ENCODE measurements at regions not wholly inside any gene's neighbourhood (a gene's known extent, or its start where the extent isn't known, plus 50 kb on each side); places are given as distances from the start of the nearest gene placed in this dataset.

DNA sequence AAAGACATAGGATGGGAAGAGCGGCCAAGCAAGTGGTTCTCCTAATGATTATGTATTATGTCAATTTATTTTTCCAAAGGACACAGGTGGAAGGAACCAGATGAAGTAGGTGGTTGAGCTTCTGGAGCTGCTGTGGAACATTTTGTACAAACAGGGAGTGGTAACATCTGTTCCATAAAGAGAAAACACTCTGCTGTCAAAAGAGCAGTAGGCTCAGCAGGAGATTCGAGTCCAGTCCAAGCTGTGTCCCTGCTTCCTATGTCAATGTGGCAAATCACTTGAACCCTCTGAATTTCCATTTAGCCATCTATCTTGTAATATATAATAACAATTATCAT is 448.0 kb upstream of the ANKRD30A start:
- POLR2A ChIA-PET: no interaction called here

DNA sequence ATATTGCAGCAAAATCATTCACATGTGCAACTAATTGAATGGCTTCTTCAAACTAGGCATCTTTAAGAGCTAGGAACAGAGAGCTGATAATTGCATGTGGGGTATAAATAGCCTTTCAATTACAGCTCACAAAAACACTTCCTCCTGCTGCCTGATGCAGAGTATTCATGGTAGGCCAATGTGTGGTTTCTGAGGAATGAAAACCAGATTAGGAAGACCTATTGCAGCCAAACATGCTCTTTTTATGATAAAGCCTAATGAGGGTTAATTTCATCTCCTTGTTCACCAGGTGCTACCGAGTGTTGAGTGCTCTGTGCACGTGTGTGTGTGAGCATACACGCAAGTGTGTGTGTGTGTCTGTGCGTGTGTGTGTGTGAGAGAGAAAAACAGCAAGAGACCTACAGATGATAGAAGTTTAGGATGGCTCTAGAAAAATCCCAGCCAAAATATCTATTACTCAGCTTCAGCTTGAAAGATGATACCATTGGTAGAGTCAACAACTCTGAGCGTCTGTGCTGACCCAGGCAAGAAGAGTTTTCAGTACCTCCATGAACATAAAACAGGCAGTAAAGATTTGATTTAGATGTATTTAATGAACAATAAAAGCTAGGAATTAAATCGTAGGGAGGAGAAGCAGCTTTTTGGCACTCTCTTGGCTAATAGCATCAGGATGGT is 448.5 kb upstream of the ANKRD30A start:
- H3K27me3 ChIP-seq (replicated peaks in 1 of 2; ENCODE audit: control insufficient read depth in 2 of 2, insufficient read depth in 2 of 2, low read length in 1 of 2): no peaks in the 10 kb centered on the region
- no peaks in the 10 kb centered on the region for H3K36me3 ChIP-seq (ENCODE audit: control insufficient read depth in 2 of 2, insufficient read depth in 2 of 2, low read length in 1 of 2)
- BruUV-seq (replicated peaks): no TSS peak
- ChIA-PET RAD21 (ENCODE audit: unreplicated experiment) (no interaction called here), POLR2A (no interaction called here), SMC1A (ENCODE audit: uncharacterized antibody, unreplicated experiment) (no interaction called here), CTCF (no interaction called here)
- no peak for FAIRE-seq
- H3K27ac ChIP-seq (ENCODE audit: control insufficient read depth, insufficient read depth): no peak overlapping the region
- no peak for ATAC-seq
- in situ Hi-C loops (cut with MboI) (no loop called here), intact Hi-C loops (cut with micrococcal nuclease; ENCODE audit: unreplicated experiment) (no loop called here)
- no peak overlapping the region for H3K9ac ChIP-seq (ENCODE audit: control insufficient read depth, insufficient read depth, low read length)
- TF ChIP-seq, protein P1, sequence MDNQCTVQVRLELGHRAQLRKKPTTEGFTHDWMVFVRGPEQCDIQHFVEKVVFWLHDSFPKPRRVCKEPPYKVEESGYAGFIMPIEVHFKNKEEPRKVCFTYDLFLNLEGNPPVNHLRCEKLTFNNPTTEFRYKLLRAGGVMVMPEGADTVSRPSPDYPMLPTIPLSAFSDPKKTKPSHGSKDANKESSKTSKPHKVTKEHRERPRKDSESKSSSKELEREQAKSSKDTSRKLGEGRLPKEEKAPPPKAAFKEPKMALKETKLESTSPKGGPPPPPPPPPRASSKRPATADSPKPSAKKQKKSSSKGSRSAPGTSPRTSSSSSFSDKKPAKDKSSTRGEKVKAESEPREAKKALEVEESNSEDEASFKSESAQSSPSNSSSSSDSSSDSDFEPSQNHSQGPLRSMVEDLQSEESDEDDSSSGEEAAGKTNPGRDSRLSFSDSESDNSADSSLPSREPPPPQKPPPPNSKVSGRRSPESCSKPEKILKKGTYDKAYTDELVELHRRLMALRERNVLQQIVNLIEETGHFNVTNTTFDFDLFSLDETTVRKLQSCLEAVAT (IDR thresholded peaks at IDR 0.05): no peak
- TF ChIP-seq, protein P2, sequence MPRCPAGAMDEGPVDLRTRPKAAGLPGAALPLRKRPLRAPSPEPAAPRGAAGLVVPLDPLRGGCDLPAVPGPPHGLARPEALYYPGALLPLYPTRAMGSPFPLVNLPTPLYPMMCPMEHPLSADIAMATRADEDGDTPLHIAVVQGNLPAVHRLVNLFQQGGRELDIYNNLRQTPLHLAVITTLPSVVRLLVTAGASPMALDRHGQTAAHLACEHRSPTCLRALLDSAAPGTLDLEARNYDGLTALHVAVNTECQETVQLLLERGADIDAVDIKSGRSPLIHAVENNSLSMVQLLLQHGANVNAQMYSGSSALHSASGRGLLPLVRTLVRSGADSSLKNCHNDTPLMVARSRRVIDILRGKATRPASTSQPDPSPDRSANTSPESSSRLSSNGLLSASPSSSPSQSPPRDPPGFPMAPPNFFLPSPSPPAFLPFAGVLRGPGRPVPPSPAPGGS (IDR thresholded peaks at IDR 0.05; ENCODE audit: borderline replicate concordance, insufficient read depth, low read depth, low read length, poor library complexity, severe bottlenecking): no peak
- TF ChIP-seq RCOR1 (conservative IDR thresholded peaks at IDR 0.05; ENCODE audit: low read depth, low read length) (no peak), SMARCA5 (IDR thresholded peaks at IDR 0.05) (no peak), USF1 (IDR thresholded peaks at IDR 0.05; ENCODE audit: borderline replicate concordance, extremely low read length, insufficient read depth, low read depth, low read length) (no peak)
- H3K4me3 ChIP-seq: no peak overlapping the region
- H3K79me2 ChIP-seq (ENCODE audit: control insufficient read depth, insufficient read depth, low read length): no peaks in the 10 kb centered on the region
- no peaks in the 10 kb centered on the region for H4K20me1 ChIP-seq (ENCODE audit: control insufficient read depth, insufficient read depth)
- H3K4me2 ChIP-seq (ENCODE audit: control insufficient read depth, insufficient read depth): no peak overlapping the region
- H2AFZ ChIP-seq (ENCODE audit: control insufficient read depth, low read depth, low read length): no peak overlapping the region
- WGBS (ENCODE audit: insufficient coverage, insufficient replicate concordance, low lambda C conversion rate, missing lambda C conversion rate): 9% methylated on average over 6 of the region's 6 CpGs
- no peaks in the 10 kb centered on the region for H3K4me1 ChIP-seq (ENCODE audit: control insufficient read depth, insufficient read depth, low read length)
- H3K9me3 ChIP-seq (replicated peaks; ENCODE audit: control insufficient read depth, insufficient read depth, low read length): no peaks in the 10 kb centered on the region
- no peak for DNase-seq (ENCODE audit: low read depth, low spot score)

More for the DNA sequence above, 448.0 kb upstream of the ANKRD30A start:
- H3K27me3 ChIP-seq (replicated peaks in 1 of 2; ENCODE audit: control insufficient read depth in 2 of 2, insufficient read depth in 2 of 2, low read length in 1 of 2): no peaks in the 10 kb centered on the region
- FAIRE-seq (no peak), DNase-seq (ENCODE audit: low read depth, low spot score) (no peak), ATAC-seq (no peak)
- CTCF ChIA-PET: no interaction called here
- SMC1A ChIA-PET (ENCODE audit: uncharacterized antibody, unreplicated experiment): no interaction called here
- in situ Hi-C loops (cut with MboI): no loop called here
- H3K9ac ChIP-seq (ENCODE audit: control insufficient read depth, insufficient read depth, low read length): no peak overlapping the region
- H3K4me3 ChIP-seq: no peak overlapping the region
- 5% methylated on average over 2 of the region's 2 CpGs for WGBS (ENCODE audit: insufficient coverage, insufficient replicate concordance, low lambda C conversion rate, missing lambda C conversion rate)
- H3K4me2 ChIP-seq (ENCODE audit: control insufficient read depth, insufficient read depth): no peak overlapping the region
- TF ChIP-seq BMI1 (IDR thresholded peaks at IDR 0.05; ENCODE audit: borderline replicate concordance) (no peak), MYC (IDR thresholded peaks at IDR 0.05; ENCODE audit: insufficient read depth, insufficient read length, insufficient replicate concordance, low read length, severe bottlenecking) (no peak)
- H3K27ac ChIP-seq (ENCODE audit: control insufficient read depth, insufficient read depth): no peak overlapping the region
- no peaks in the 10 kb centered on the region for H3K79me2 ChIP-seq (ENCODE audit: control insufficient read depth, insufficient read depth, low read length)
- no peaks in the 10 kb centered on the region for H4K20me1 ChIP-seq (ENCODE audit: control insufficient read depth, insufficient read depth)
- H3K4me1 ChIP-seq (ENCODE audit: control insufficient read depth, insufficient read depth, low read length): no peaks in the 10 kb centered on the region
- H3K36me3 ChIP-seq (ENCODE audit: control insufficient read depth in 2 of 2, insufficient read depth in 2 of 2, low read length in 1 of 2): no peaks in the 10 kb centered on the region
- RAD21 ChIA-PET (ENCODE audit: unreplicated experiment): no interaction called here
- intact Hi-C loops (cut with micrococcal nuclease; ENCODE audit: unreplicated experiment): no loop called here
- BruUV-seq (replicated peaks): no TSS peak
- no peaks in the 10 kb centered on the region for H3K9me3 ChIP-seq (replicated peaks; ENCODE audit: control insufficient read depth, insufficient read depth, low read length)
- no peak overlapping the region for H2AFZ ChIP-seq (ENCODE audit: control insufficient read depth, low read depth, low read length)
